Ovary (tissue), 3 donors: ENCODE measurements at regions not wholly inside any gene's neighbourhood (a gene's known extent, or its start where the extent isn't known, plus 50 kb on each side); places are given as distances from the start of the nearest gene placed in this dataset.

ENCODE experiments used
- CTCF ChIP-seq, 3 donors: fragments of 450-650 bp in 2 of 3; fragments of 200-600 bp in 1 of 3; IDR thresholded peaks; one replicate each; pipeline versions ENCODE4 v1.5.1 to v1.8.0; 2016 to 2022; ENCODE audit warnings: antibody characterized with exemption in 3 of 3, mild to moderate bottlenecking in 1 of 3
- EP300 ChIP-seq: sonication (generic); formaldehyde crosslinking; IDR thresholded peaks from one replicate; pipeline ENCODE4 v1.6.1; 2017; ENCODE audit warnings: antibody characterized with exemption
- POLR2A ChIP-seq: fragments of 450-650 bp; IDR thresholded peaks from one replicate; pipeline ENCODE4 v1.6.1; 2017; ENCODE audit warnings: antibody characterized with exemption, mild to moderate bottlenecking, moderate library complexity
- donor health status: DM: no; HTN: no; CAD: no.

- no peak for TF ChIP-seq CTCF (IDR thresholded peaks at IDR 0.05)
- no peak for TF ChIP-seq POLR2A
- no peak for TF ChIP-seq EP300
Observed at GRCh38 chr13:107551521-107551920, 663.8 kb downstream of the LIG4 start.
